AG09319 (cell line): ENCODE measurements at regions not wholly inside any gene's neighbourhood (a gene's known extent, or its start where the extent isn't known, plus 50 kb on each side); places are given as distances from the start of the nearest gene placed in this dataset.

Source experiments
- DNase-seq: peaks from one replicate; pipeline ENCODE4 v3.0.0-alpha.2; 2010; ENCODE audit warnings: low read depth; ENCODE audit errors: extremely low read depth
- CTCF ChIP-seq: IDR thresholded peaks from 2 replicates; pipeline ENCODE4 v1.5.1; 2011; ENCODE audit warnings: low read depth, mild to moderate bottlenecking, inconsistent platforms, low read length, moderate library complexity

GRCh38 chr6:134105940-134106339, 53.5 kb upstream of the SLC2A12 start:
- no peak for DNase-seq
- TF ChIP-seq CTCF = no peak

GRCh38 chr6:134103006-134103405, 50.6 kb upstream of the SLC2A12 start:
- no peak for TF ChIP-seq CTCF
- no peak for DNase-seq
